GM21526 (cell line): ENCODE measurements at regions not wholly inside any gene's neighbourhood (a gene's known extent, or its start where the extent isn't known, plus 50 kb on each side); places are given as distances from the start of the nearest gene placed in this dataset.

Experiments
- ATAC-seq: cut with Tn5 transposase; IDR thresholded peaks from one replicate; pipeline ENCODE4 v1.9.1; 2021; ENCODE audit warnings: moderate library complexity; ENCODE audit not compliant: unreplicated experiment, low FRiP score

GRCh38 chr3:6571448-6571847 is 289.5 kb upstream of the GRM7 start:
- ATAC-seq = no peak

- no peak for ATAC-seq
Measured at GRCh38 chr3:6577584-6577983, 283.3 kb upstream of the GRM7 start.

- ATAC-seq = no peak
Measured at GRCh38 chr3:6578526-6578925, 282.4 kb upstream of the GRM7 start.

GRCh38 chr3:6580808-6581207 is 280.1 kb upstream of the GRM7 start:
- ATAC-seq = no peak

- no peak for ATAC-seq
Measured at GRCh38 chr3:6585360-6585759, 275.6 kb upstream of the GRM7 start.

GRCh38 chr3:6600237-6600636 is 260.7 kb upstream of the GRM7 start:
- ATAC-seq = no peak

GRCh38 chr3:6601374-6601773 is 259.5 kb upstream of the GRM7 start:
- ATAC-seq = no peak

- no peak for ATAC-seq
Measured at GRCh38 chr3:6602329-6602728, 258.6 kb upstream of the GRM7 start.

GRCh38 chr3:6605227-6605626 is 255.7 kb upstream of the GRM7 start:
- no peak for ATAC-seq

GRCh38 chr3:6608843-6609242 is 252.1 kb upstream of the GRM7 start:
- ATAC-seq = no peak

- no peak for ATAC-seq
Measured at GRCh38 chr3:6612034-6612616, 248.8 kb upstream of the GRM7 start.

GRCh38 chr3:6622260-6622659 is 238.7 kb upstream of the GRM7 start:
- no peak for ATAC-seq

GRCh38 chr3:6622712-6623111 is 238.2 kb upstream of the GRM7 start:
- no peak for ATAC-seq

- no peak for ATAC-seq
Measured at GRCh38 chr3:6631376-6631775, 229.5 kb upstream of the GRM7 start.

- peak; percentile 41 for ATAC-seq
Measured at GRCh38 chr3:6640907-6641306, 220.0 kb upstream of the GRM7 start.

- ATAC-seq = no peak
Measured at GRCh38 chr3:6644070-6644929, 216.6 kb upstream of the GRM7 start.

- no peak for ATAC-seq
Measured at GRCh38 chr3:6654670-6655069, 206.2 kb upstream of the GRM7 start.

GRCh38 chr3:6655275-6655674 is 205.6 kb upstream of the GRM7 start:
- no peak for ATAC-seq

- no peak for ATAC-seq
Measured at GRCh38 chr3:6657591-6657990, 203.3 kb upstream of the GRM7 start.

- ATAC-seq = no peak
Measured at GRCh38 chr3:6667354-6667753, 193.6 kb upstream of the GRM7 start.

- ATAC-seq = no peak
Measured at GRCh38 chr3:6671363-6671762, 189.6 kb upstream of the GRM7 start.

- ATAC-seq = peak; percentile 54
Measured at GRCh38 chr3:6679510-6679909, 181.4 kb upstream of the GRM7 start.
